ENCODE measurements at regions not wholly inside any gene's neighbourhood (a gene's known extent, or its start where the extent isn't known, plus 50 kb on each side); places are given as distances from the start of the nearest gene placed in this dataset.

GRCh38 chr20:41989039-41989679 lies 371.0 kb upstream of the CHD6 start:
- TF ChIP-seq POLR2AphosphoS5 (IDR thresholded peaks at IDR 0.05; ENCODE audit: low read depth, low read length) (no peak), POLR2A (IDR thresholded peaks at IDR 0.05; ENCODE audit: low read depth, low read length) (no peak)
